HG03457 (cell line): ENCODE measurements at regions not wholly inside any gene's neighbourhood (a gene's known extent, or its start where the extent isn't known, plus 50 kb on each side); places are given as distances from the start of the nearest gene placed in this dataset.
"Not testable (repeated sequence)": the region's sequence is repeated elsewhere in the genome, so short reads cannot be mapped to it uniquely, and the experiment has no call there.

Experiments
- ATAC-seq: cut with Tn5 transposase; IDR thresholded peaks from one replicate; pipeline ENCODE4 v1.9.1; 2021; ENCODE audit warnings: moderate number of reproducible peaks; ENCODE audit not compliant: unreplicated experiment

DNA sequence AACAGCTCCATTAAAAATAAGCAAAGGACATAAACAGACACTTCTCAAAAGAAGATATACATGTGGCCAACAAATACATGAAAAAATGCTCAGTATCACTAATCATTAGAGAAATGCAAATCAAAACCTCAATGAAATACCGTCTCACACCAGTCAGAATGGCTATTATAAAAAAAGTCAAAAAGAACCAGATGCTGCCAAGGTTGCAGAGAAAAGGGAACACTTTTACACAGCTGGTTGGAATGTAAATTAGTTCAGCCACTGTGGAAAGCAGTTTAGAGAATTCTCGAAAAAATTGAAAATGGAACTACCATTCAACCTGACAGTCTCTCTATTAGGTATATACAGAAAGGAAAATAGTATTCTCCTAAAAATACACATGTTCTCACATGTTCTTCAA, 102.4 kb upstream of the FIBIN start:
- no peak for ATAC-seq

DNA sequence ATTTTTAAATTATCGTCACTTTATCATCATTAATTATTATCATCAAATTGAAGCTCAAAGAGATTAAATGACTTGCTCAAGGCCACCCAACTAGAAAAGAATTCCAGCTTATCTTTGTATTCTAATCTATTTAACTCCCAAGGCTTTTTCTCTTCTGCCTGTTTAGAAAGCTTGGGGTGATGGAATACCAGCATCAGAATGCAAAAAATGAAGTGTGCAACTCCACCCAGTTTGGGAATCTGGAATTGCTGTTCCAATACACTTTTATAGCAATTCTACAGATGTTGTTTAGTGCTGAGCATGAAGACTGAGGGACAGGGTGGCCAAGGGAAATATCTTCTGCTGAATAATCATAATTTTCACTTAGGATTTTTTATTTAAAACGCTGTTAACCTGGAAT, 97.2 kb upstream of the FIBIN start:
- ATAC-seq, result no peak

DNA sequence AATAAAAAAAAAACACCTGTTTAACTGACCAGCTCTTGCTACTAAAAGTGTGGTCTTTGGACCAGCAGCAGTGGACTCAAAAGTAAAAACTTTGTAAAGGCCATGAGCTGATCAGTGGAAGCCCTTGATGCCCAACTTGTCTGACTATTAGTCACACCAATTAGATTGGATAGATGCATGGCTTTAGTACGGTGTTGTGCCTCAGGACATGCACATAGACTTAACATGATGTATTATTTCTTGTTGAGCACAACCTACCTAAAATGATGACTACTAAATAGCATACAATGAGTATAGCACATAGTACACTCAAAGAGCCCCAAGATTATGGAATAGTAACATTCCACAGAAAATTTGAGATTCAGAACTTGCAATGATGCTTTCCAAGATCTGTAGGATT, 95.1 kb upstream of the FIBIN start:
- ATAC-seq, result no peak

DNA sequence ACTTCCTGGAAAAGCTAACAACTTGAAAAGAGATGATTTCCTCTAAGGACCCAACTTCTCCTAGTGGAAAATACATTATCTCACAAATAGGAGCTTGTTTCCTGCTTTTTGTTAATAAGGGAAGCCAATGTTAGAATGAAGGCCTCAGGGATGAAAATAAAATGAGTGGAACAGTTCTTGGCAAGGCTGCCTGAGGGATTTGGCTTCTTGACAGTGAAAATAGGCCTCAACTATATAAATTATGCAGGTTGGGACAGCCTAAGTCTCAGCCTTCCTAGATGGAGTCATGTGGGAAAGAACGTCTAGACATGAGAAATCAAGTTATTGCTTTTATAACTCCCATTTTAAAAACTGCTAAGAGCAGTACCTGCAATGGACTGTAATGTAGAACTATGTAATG, 92.8 kb upstream of the FIBIN start:
- ATAC-seq, result no peak

DNA sequence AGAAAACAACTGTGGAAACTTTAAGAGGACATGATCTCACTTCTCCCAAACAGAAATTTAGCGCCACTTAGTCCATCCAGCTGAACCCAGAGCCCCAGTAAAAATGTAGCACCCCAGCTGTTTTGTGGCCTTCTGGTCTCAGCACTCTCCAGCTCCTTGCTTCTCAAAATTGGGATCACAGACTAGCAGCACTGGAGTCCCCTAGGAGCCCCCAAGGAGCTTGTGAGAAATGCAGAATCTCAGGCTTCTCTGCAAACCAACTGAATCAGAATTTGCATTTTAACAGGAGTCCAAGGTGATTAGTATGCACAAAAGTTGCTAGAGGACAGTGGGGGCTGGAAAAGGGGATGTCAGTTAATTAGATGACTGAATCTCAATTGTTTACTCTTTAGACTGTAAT, 89.8 kb upstream of the FIBIN start:
- no peak for ATAC-seq

DNA sequence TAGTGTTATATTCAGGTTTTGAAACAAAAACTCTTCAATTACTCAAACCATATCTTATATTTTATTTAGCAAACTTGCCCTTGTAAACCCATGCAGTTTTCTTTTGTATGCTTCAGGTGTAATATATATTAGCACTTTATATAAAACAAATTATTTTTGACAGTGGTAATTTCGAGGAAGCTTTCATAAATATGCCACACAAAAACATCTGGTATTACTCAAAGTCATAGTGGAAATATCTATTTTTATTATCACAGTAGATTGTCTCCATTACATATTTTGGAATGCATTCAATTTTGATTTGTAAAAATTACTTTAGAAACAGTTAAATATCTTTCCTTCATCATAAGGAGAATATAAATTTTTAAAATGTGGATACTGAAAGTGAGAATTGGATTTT, 89.1 kb upstream of the FIBIN start:
- no peak for ATAC-seq

DNA sequence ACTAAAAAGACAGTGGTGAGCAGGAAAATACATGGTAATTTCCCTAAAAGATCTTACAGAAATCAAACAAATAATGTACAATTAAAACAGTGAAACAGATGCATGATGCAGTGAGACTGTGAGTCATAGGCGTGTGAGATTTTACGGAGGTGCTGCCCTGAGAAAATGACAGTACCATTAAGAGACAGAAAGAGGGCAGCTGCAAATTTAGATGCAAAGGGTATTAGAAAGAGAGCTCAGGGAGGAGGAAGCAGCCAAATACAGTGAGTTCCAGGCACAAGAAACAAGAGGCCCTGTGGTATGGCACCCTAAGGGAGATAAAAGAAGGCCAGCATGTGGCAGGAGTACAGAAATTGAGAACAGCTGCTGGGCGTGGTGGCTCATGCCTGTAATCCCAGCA, 88.5 kb upstream of the FIBIN start:
- ATAC-seq, result no peak

DNA sequence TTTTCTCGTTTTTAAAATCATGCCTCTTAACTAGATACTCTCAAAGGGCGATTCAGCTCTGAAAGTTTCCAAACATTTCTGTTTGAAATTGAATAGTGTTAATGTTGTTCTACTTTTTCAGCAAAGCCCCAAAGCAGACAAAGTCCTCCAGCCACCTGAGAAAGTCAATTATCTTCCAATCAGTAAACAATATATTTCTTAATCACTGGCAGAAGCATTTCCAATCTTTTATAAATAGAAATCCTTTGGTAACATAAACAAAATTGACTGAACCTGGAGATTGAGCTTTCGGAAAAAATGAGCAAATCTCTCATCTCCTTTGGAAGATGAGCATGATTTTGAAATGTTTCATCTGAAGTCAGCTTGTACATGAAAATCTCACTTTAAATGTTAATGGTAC, 84.4 kb upstream of the FIBIN start:
- ATAC-seq, result no peak

DNA sequence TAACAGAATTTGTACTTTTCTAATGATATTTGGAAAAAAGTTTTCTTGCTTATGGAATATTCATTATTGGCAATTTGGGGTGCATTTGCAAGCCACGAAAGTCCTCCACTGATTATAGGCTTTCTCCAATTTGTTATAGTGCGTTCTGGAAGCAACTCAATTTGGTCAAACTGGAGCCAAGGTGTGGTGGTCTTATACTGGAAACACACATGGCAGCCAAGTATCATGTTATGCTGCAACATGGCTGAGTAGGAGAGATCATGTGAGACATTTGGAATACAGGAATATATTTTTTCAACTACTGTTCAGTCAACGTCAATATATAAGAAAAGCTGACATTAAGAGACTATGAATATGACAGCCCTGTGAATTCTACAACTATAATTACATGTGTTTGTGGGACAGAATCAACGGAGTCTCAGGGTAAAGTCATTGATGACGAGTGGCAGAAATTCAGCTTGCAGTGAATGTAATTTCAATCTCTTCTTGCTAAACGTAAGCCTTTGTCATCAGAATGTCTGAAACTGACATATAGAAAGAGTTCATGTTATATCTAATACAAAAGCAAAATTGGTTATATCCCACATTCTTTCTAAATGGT, 83.8 kb upstream of the FIBIN start:
- no peak for ATAC-seq

DNA sequence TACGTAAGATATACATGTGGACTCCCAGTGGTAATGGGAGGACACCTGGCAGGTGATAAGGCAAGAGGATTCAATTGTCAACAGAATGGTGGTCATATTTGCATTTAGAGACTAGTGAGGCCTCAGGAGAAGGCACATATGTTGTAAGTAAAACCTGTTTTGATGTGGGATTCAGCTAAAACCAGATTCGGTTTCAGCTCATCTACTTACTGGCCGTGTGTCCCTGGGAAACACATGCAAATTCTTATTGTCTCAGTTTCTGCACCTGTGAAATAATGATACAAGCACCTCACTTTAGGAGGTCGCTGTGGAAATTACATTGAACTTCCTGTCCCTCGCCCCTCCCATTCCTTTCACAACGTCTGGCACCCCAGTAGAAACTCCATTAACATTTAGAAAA, 78.9 kb upstream of the FIBIN start:
- ATAC-seq, result peak; percentile 71

DNA sequence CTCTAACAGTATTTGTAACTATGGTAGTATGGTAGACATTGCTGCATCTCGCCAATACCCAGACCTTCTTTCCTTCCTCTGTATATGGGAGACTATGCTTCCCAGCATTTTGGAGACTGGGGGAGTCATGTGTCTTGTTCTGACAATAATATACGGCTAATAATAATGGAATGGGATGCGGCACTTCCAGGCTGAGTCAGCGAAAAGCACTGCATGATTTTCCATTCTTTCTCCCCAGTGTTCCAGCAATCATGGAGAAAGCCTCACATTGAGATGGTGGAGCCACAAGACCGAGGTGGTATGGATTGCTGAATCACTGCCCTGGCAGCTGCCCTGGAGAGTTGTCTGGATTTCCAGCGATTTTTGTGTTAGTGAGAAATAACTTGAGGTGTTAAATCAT, 77.1 kb upstream of the FIBIN start:
- ATAC-seq, result no peak

DNA sequence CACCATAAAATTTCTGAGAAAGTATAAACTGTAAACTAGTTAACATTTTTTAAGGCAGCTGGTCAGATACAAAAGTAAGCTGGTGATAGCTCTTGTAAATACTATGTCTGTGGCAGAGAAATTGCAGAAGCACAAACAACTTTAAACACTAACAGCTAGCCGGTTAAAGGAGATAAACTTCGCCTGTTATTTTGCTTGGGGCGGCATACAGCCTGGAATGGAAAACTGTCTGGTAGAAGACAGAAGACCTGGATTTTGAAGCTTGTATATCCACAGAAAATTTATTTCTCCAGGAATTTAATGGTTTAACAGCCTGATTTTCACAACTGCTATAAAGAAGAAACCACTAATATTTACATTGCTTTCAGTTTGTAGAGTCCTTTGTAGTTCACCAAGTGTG, 65.3 kb upstream of the FIBIN start:
- no peak for ATAC-seq

DNA sequence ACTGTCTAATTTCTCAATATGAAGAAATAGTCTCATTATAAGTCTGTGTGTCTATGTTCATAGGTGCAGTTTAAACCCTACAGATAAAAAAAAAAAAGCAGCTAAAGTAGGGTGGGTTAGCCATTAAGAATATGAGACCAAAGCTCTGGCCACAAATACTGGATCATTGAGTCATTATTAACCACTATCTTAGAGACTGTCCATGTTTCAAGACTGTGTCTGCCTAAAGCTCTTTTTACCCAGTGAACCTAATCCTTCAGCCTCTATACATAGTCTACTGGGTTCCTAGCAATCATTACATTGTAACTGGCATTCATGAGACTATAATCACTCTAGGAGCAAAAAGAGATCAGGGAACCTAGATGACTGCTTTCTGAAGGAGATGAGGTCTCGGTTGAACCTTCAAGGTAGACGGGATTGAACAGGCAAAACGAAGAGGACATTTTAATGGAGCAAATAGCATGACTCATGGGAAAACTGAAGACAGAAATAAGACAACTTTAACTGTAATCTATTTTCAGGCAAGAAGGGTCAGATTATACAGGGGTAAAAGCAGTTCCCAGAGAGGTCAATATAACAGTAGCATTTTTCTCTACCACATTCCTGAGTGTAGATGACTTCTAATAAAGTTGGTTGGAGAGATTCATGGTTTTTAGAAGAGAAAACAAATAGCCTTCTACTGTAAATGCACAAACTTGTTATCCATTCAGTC, 64.0 kb upstream of the FIBIN start:
- no peak for ATAC-seq

DNA sequence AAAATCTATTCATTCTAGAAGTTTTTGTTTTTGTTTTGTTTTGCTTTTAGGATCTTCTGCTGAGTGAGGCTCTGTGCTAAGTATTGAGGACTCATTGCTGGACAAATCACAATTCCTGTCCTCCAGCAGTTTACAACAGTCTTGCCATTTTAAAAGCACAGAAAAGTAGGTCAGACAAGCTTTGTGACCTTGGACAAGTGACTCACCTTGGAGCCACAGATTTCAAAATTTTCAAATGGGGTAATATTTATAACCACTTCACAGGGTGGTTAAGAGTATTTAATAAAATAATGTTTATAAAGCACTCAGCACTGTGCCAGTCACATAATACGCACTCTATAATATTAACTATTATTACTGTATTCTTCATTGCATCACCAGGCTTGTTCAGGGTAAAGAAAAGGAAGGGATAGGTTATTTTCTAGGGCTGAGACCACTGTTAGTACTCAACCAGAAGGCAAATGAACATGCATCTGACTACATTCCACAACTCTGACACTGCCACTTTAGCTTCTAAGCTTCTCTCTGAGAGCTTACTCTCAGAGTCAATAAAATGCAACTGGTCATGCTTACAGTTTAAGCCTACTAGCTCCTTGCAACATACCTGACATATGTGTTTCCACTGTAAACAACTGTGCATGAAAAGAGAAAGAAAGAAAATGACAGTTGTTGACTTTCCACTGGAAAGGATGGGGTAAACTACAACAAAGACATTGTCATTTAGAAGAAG, 63.2 kb upstream of the FIBIN start:
- no peak for ATAC-seq

DNA sequence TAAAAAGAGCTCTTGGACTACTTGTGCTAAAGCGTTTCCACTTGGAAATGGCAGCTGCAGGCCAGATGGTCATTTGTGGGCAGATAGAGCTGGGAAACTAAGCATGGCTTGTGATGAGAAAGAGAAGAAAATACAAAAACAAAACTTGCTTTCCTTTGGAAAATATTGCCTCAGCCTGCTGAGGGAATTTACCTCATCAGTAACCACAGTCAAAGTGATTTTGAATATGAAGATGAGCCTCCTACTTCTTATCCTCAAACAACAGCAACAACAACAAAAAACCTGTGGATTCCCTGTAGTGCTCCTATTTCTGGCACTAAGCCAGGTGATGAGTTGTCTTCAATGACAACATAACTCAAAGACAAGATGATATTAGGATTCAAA, 62.7 kb upstream of the FIBIN start:
- ATAC-seq, result no peak

DNA sequence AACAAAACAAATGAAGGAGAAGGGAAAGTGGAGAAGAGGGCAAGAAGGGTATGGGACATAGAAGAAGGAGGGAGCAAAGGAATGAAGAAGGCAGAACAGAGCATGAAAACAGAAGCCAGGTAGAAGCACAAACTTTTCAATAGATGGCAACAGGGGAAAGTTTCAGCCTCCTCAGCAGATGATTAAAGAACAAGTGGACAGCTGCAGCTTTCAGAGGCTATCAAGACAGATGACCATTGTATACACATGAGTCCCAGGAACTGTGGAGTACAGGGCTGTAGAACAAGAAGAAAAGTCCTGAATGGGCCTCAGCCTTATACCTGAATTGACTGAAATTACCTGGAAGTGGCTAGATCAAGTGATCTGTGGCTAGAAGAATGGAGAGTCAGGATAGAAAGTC, 62.0 kb upstream of the FIBIN start:
- ATAC-seq, result no peak

DNA sequence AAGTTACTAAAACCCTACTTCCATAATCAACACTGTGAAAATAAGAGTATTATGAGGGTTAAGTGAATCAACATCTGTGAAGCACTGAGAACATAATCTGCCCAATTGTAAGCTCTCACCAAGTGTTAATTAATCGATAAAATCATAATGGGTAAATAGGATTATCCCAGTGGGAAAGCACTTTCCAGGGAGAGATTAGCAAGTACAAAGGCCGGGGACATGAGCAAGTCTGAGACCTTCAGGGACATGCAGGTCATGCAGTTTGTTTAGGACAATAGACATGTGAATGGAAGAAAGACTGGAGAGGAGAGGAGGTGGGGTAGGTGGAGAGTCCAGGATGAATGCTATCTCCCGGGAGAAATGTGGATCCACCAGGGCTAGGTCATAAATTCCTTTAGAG, 57.8 kb upstream of the FIBIN start:
- no peak for ATAC-seq

DNA sequence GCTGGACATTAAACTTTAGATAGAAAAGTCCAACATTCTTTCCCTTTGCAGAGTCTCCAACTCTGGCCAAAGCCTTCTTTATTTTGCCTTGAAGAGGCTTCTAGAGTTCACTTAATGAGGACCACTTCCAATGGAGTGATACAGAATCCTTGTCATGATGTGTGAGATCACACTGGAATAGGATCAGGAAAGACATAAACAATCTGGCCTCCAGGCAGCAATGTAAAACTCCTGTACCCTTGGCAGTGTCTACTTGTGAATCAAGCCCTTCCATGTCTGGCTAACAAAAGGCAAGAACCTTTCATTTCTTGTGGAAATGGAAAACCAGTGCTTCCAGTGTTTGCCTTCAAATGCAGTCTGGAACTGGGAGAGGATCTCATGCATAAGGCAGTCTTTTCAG, 56.5 kb upstream of the FIBIN start:
- no peak for ATAC-seq

DNA sequence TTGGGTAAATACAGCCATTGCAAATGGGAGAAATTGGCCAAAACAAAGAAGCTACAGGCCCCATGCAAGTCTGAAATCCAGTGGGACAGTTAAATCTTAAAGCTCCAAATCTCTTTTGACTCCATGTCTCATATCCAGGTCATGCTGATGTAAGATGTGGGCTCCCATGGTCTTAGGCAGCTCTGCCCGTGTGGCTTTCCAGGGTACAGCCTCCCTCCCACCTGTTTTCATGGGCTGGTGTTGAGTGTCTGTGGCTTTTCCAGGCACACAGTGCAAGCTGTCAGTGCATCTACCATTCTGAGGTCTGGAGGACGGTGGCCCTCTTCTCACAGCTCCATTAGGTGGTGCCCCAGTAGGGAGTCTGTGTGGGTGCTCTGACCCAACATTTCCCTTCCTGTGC, 53.4 kb upstream of the FIBIN start:
- ATAC-seq, result not testable (repeated sequence)

DNA sequence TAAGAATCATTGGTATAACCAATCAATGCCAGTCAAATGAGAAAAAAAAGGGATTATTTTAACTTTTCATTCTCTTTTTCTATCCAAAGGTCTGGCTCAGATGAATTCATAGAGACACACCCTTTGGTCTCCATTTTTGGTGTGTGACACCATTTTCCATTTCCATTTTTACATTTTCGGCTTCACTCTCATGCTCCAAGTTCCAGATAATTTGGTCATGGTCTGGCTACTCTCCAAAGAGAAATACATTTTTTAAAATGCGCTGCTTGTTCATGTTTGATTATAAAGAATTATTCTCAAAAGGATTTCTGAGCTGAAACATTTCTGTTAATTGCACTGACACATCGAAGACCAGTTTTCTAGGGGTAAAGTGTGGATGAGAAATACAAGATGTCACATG, 51.6 kb upstream of the FIBIN start:
- ATAC-seq, result no peak

DNA sequence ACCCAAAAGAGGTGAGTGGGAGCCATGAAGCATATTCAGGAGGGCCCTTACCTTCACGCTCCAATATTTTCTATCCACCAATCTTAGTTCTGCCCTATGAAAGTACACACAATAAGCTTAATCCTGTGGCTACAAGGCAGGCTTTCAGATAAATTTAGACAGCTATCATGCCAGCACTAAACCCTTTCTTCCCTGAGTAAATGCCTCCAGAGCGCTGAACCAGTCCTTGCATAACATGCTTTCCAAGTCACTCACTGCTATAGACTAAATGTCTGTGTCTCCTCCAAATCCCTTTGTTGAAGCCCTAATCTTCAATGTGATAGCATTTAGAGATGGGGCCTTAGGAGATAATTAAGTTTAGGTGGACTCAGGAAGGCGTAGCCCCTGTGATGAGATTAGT, 50.3 kb upstream of the FIBIN start:
- ATAC-seq, result no peak
